ENCODE measurements at regions not wholly inside any gene's neighbourhood (a gene's known extent, or its start where the extent isn't known, plus 50 kb on each side); places are given as distances from the start of the nearest gene placed in this dataset.

DNA sequence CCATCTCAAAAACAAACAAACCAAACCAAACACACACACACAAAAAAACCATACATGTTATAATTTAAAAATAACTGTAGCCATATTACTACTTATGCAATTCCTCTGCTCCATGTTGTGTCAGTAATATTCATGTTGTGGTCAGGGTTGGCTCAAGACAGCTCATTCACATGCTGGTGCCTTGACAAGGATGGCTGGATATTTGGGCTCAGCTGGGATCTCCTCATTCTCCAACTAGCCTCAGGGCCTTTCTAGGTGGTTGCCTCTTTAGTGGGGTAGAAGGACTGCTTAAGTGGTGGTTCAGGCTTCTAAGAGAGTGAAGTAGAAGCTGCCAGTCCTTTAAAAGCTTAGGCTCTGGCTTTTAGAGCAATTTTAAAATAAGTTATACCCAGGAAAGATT is 189.3 kb downstream of the ADRA2A start:
- no peak for DNase-seq

DNA sequence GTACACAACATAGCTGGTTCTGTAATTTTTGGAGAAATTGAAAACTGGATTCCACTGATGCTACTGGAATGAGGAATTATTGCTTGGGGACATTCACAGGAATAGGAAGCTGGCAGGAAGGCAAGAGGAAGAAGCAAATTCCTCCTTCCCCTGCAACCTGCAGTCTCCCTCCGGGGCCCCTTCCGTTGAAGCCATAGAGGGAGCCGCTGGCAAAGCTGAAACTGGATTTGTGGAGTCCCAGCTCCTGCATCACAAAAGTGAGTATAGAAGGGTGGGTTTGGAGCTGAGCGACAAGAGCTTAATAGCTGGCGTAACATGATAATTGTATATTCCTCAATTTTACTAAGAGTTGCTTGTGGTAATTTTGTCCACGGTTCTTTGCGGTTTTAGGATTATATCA is 190.8 kb downstream of the ADRA2A start:
- TF ChIP-seq, protein P1, sequence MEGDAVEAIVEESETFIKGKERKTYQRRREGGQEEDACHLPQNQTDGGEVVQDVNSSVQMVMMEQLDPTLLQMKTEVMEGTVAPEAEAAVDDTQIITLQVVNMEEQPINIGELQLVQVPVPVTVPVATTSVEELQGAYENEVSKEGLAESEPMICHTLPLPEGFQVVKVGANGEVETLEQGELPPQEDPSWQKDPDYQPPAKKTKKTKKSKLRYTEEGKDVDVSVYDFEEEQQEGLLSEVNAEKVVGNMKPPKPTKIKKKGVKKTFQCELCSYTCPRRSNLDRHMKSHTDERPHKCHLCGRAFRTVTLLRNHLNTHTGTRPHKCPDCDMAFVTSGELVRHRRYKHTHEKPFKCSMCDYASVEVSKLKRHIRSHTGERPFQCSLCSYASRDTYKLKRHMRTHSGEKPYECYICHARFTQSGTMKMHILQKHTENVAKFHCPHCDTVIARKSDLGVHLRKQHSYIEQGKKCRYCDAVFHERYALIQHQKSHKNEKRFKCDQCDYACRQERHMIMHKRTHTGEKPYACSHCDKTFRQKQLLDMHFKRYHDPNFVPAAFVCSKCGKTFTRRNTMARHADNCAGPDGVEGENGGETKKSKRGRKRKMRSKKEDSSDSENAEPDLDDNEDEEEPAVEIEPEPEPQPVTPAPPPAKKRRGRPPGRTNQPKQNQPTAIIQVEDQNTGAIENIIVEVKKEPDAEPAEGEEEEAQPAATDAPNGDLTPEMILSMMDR (IDR thresholded peaks at IDR 0.05): no peak
- no peak for DNase-seq
- H3K27ac ChIP-seq: no peak overlapping the region
- intact Hi-C loops (cut with DNase I): no loop called here
- no peaks in the 10 kb centered on the region for H3K9me3 ChIP-seq
- ATAC-seq: no peak
- H3K4me1 ChIP-seq: no peaks in the 10 kb centered on the region
- H3K4me3 ChIP-seq: no peak overlapping the region
- H3K27me3 ChIP-seq: no peaks in the 10 kb centered on the region
- no peaks in the 10 kb centered on the region for H3K36me3 ChIP-seq

More for the DNA sequence above, 189.3 kb downstream of the ADRA2A start:
- no peak for ATAC-seq
- Histone ChIP-seq H3K27me3 (no peaks in the 10 kb centered on the region), H3K27ac (no peak overlapping the region), H3K9me3 (no peaks in the 10 kb centered on the region), H3K4me1 (no peaks in the 10 kb centered on the region), H3K36me3 (no peaks in the 10 kb centered on the region), H3K4me3 (no peak overlapping the region)
- intact Hi-C loops (cut with DNase I): no loop called here
- TF ChIP-seq, protein P1 (IDR thresholded peaks at IDR 0.05): no peak

DNA sequence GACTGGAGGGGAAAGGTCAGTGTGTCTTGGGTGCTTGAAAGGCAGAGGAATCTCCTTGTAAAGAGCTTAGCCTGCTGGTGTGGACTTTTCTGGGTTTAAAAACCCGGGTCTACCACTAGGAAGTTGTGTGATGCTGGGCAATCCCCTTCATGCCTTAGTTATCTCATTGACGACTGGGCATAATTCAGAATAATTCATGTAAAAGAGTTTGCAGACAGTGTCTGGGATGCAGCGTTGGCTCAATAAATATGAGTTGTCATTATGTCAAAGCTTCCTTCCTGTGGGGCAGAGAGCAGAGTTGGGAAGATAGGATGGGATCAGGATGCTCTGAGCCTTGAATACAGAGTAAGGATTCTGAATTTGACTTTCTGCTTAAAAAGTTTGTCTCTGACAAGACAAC is 196.4 kb downstream of the ADRA2A start:
- Histone ChIP-seq H3K9me3 (no peaks in the 10 kb centered on the region), H3K4me1 (no peaks in the 10 kb centered on the region), H3K4me3 (no peak overlapping the region), H3K27me3 (no peaks in the 10 kb centered on the region), H3K27ac (no peak overlapping the region), H3K36me3 (no peaks in the 10 kb centered on the region)
- intact Hi-C loops (cut with DNase I): no loop called here
- ATAC-seq: no peak
- no peak for DNase-seq
- TF ChIP-seq, protein P1 (IDR thresholded peaks at IDR 0.05): no peak

DNA sequence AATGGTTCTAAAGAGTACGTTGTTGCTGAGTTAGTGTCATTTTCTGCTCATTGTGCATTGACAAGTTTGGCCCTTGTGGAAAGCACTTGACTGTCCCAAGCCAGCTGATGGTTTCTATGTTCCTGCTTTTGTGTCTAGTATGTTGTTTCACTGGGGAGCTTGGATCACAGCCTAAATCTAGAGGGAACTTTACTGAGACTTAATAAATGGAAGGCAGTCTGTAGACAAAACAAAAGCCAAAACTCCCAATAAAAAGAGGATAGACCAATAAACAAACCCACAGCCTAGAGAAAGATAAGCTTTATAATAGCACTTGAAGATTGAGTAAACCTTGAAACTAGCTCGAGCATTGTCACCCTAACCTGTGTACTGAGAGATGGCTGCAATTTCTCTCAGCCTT is 196.8 kb downstream of the ADRA2A start:
- H3K36me3 ChIP-seq: no peaks in the 10 kb centered on the region
- H3K9me3 ChIP-seq: no peaks in the 10 kb centered on the region
- H3K27me3 ChIP-seq: no peaks in the 10 kb centered on the region
- DNase-seq (no peak), ATAC-seq (no peak)
- no peak overlapping the region for H3K4me3 ChIP-seq
- no peak overlapping the region for H3K27ac ChIP-seq
- no peaks in the 10 kb centered on the region for H3K4me1 ChIP-seq
- TF ChIP-seq, protein P1 (IDR thresholded peaks at IDR 0.05): no peak
- intact Hi-C loops (cut with DNase I): no loop called here

DNA sequence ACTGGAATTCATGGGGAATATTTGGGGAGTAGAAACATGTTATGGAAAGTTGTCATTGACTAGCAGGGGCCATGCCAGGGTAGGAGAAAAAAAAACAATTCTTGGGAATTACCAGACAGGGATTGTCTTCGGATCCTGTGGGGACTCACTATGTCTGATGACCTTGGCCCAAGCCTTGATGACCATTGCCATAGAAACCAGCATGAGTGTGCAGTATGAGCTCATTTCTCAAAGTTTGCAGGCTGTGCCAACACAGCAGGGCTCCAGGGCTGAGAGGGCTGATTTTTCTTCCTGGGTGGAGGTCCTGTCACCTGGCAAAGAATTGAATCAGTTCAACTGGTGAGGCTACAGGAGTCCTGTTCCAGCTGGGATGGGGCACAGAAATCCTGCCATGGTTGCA is 198.3 kb downstream of the ADRA2A start:
- no peak for ATAC-seq
- Histone ChIP-seq H3K27me3 (no peaks in the 10 kb centered on the region), H3K9me3 (no peaks in the 10 kb centered on the region), H3K4me1 (no peaks in the 10 kb centered on the region), H3K36me3 (no peaks in the 10 kb centered on the region), H3K4me3 (no peak overlapping the region), H3K27ac (no peak overlapping the region)
- intact Hi-C loops (cut with DNase I): no loop called here
- no peak for DNase-seq
- TF ChIP-seq, protein P1 (IDR thresholded peaks at IDR 0.05): no peak
